Activated CD4-positive, alpha-beta T cell treated with anti-CD3 and anti-CD28 coated beads, Interleukin-2, amount 50 U/mL, for 24 hours (primary cell): ENCODE measurements at regions not wholly inside any gene's neighbourhood (a gene's known extent, or its start where the extent isn't known, plus 50 kb on each side); places are given as distances from the start of the nearest gene placed in this dataset.

Experiments used
- DNase-seq, 2 donors: peaks; one replicate each; pipeline ENCODE4 v3.0.0-alpha.2; 2020; ENCODE audit warnings: low read depth in 1 of 2, low spot score in 1 of 2

DNA sequence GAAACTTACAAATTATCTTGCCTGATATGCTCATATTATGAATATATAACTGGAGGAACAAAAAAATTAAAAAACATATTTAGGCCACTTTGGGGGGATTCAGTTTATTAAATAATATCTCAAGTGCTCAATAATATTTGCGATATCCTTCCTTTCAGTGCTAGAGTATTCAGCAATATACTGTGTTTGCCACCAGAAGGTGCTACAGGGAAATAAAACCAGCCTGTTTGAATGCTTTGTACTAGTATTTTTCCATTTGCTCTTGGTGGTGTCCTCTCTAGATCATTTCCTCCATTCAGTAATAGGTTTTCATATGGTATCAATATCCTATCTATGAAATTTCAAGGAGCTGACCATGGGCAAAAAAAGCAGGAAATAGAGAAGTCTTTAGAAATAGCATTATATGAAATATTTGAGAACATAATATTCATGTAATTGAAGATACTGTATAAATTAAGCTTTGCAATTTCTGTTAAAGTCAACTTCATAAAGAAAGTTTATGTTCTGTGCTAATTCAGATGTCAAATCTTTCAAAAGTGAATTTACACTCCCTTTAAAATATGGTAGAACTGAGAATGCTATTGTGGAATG lies 106.2 kb upstream of the NAV3 start:
- no peak for DNase-seq

GRCh38 chr12:77723308-77723707 lies 107.4 kb upstream of the NAV3 start:
- DNase-seq, result no peak

DNA sequence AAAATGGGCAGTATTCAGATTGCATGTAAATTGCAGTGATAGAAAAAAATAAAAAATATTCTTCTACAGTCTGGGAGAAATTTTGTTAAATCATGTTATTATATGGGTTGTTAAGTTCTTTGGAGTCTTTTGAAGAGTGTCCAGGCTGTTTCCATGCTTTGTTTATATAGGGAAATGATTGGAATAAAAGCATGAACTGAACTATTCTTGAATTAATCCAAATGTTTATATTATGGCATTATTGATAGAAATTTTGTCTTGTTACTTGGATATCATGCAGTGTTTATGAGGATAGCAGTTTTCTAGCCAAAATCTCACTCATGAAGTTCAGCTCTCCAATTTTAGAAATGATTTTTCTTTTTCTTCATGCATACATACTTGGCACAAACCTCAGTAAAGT lies 108.2 kb upstream of the NAV3 start:
- no peak for DNase-seq

GRCh38 chr12:77720258-77720657 lies 110.4 kb upstream of the NAV3 start:
- DNase-seq, result no peak

DNA sequence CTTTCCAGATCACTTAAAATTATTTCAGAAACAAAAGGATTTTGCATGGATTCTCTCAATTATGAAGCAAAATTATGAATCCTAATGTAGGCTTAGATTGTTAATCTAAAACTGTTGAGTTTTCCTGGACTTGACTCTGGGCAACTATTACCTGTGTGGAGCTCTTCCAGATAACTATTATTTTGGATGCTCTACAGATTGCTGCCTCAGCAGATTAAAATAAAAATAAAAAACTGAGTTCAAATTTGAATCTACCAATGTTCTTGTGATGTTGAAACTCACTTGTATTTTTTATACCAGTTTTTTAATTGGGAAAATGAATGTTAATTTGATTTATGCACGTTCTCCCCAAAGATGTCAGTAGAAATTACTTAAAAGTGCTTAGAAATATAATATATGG lies 120.5 kb upstream of the NAV3 start:
- no peak for DNase-seq

DNA sequence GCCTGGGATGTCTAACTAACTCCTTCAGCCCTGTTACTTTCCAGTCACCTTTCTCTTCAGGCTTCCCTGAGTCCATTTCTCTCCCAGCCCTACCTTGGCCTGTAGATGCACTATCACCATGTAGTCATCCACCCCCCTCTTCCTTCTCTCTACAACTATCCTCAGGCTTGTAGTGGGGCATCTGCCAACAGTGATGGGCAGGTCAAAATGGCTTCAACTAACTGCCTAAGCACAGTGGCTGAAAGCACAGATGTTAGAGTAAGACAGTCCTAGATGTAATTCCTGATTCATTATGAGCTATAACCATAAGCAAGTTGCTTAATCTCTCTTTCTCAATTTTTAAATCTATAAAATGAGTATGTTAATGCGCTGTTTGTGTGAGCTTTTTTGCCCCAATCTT lies 133.6 kb upstream of the NAV3 start:
- no peak for DNase-seq

GRCh38 chr12:77696183-77696582 lies 134.5 kb upstream of the NAV3 start:
- no peak for DNase-seq

- DNase-seq, result no peak
Observed at GRCh38 chr12:77689510-77690086, 141.1 kb upstream of the NAV3 start.

GRCh38 chr12:77687321-77687720 lies 143.4 kb upstream of the NAV3 start:
- no peak for DNase-seq

GRCh38 chr12:77686760-77687159 lies 143.9 kb upstream of the NAV3 start:
- DNase-seq, result no peak

GRCh38 chr12:77685901-77686300 lies 144.8 kb upstream of the NAV3 start:
- DNase-seq, result no peak

DNA sequence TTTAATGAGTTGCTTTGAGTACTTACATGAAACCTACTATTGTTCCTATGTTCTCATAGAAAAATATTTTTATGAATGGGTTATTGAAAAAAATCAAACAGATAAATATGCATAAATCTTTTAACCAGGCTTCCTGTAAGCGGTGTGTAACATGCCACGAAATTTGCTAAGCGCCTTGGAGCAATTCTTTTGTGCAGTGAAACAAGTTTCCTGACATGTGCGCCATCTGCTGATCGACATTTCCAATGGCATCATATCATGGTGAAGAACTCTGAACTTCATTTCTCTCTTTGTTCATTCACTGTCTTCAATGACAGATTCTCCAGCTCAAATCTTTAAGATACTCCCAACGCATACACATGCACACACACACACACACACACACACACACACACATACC lies 145.6 kb upstream of the NAV3 start:
- DNase-seq, result no peak

DNA sequence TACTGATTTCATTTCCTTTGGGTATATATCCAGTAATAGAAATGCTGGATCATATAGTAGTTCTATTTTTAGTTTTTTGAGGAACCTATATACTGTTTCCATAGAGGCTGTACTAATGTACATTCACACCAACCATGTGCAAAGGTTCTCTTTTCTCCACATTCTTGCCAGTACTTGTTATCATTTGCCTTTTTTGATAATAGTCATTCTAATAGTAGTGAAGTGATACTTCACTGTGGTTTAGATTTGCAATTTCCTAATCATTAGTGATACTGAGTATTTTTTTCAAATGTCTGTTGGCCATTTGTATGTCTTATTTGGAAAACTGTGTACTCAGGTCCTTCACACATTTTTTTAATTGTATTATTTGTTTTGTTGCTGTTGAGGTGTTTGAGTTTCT lies 148.2 kb upstream of the NAV3 start:
- no peak for DNase-seq

DNA sequence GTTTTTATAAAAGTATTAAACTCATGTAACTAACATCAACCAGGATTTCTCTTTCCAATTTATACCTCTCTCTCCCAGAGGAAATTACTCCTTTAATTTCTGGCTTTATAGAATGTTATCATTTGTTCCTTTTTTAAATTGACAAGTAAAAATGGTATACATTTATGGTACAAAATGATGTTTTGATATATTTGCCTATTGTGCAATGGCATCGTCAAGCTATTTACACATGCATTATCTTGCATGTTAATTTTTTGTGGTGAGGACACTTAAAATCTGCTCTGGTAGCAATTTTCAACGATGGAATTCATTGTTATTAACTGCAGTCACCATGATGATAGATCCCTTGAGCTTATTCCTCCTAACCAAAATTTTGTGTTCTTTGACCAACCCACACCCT lies 149.0 kb upstream of the NAV3 start:
- no peak for DNase-seq

DNA sequence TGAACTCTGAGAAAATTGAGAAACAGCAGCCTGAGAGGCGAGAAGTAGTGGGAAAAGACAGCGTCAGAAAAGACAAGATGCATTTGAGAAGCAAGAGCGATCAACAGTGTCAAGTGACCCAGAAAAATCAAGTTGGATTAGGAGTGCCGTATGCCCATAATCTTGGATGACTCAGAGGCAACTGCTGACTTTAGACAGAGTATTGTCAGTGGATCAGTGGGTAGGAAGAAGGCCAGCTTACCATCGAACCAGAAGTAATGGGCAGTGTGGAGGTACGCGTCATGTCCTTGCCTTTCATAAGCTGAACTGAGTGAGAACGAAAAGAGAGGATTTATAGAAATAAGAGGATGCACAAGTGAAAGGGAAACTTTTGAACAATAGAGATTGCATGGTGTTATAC lies 151.0 kb upstream of the NAV3 start:
- no peak for DNase-seq

DNA sequence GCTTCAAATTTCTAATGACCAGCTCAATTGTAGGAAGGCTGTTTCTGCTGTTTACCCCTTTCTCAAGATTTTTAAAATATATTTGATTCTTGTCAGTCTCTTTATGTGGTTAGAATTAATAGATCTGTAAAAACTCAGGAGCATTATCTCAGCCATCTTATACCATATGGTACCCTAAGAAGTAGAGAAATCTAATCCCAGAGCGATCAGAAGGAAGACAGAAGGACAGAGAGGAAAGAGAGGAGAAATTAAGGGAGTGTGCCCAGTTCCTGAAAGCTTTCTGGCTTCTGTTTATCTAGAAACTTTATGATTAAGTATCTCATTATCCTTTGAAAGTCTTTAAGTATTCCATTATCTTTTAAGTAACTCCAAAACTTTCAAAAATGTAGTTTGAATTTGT lies 152.1 kb upstream of the NAV3 start:
- no peak for DNase-seq

DNA sequence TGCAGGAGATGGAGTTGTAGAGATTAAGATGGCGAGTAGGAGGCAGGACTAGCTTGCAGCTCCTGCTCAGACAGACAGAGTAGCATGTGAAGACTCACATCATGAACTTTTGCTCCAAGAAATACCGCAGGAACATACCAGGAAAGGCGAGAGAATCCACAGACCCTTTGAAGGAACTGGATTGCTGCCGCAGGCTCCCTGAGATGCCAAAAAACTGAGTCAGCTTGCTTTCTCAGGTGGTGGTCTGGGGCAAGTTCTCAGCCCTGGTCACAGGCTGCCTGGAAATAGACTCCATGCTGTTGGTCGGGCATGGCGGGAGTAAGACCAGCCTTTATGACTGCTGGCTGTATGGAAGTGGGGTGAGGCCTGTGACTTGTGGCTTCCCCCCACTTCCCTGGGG lies 163.6 kb upstream of the NAV3 start:
- DNase-seq, result no peak

DNA sequence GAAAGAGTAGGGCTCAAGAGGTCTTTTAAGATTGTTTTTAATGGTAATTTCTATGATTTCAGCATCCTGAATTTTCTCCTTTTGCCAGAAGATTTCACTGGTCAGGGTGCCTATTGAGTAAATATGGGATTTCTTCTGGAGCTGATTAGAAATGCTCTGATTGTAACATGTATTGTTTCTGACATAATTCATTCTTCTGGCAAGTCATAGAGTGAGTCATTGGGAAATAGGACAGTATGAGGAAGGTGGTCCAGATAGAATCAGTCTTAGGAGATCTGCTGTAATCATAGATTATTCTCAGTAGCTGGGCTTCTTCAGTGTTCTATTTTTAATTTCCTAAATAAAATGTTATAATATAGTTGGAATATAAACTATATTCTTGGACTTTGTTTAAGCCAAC lies 182.0 kb upstream of the NAV3 start:
- DNase-seq, result no peak

- no peak for DNase-seq
Observed at GRCh38 chr12:77645966-77646598, 184.6 kb upstream of the NAV3 start.

DNA sequence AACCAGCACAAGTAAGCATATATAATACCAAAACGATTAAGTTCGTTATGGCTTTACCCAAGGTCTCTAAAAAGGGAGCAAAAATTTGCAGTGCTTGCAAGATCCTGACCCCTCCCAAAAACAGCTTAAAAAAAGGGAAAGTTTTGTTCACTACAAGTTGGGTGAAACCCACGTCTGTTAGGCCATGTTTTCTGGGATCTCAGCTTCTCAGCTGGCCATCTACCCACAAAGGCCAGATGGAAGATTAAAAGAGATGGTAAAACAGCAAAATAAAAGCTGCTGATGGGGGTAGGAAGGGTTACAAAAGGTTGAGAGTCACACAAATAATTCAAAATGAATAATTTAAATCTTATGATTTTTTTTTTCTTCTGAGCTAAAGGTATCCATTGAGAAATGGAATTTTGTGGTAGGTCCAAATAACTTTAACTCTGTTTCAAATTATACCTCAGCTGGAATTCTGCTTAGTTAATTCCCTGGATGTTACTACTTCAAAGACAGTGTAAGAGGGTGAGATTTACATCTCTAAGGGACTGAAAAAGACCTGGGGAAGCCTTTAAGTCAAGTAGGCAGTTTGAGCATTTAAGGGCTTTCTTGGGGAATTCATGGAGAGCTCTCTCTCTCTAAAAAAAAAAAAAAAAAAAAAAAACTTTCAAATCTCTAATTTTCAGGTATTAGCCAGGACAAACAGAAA lies 185.6 kb upstream of the NAV3 start:
- no peak for DNase-seq

DNA sequence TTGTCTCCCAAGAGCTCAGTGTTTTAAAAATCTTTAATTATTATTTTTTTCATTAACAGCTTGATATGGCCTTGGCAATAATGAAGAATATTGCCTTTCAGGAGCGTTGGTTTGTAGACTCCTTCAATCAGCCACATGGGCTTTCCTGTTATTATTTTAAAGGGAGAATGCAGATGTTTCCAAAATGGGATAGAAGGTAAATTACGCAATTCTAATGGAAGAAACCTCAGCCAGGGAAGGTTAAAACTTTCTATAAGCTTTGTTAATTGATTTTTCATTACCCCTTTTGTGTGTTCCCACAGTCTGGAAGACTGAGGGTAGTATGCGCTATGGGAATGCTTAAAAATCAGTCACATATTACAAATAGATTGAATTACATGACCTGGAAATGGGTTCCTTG lies 188.4 kb upstream of the NAV3 start:
- DNase-seq, result no peak

DNA sequence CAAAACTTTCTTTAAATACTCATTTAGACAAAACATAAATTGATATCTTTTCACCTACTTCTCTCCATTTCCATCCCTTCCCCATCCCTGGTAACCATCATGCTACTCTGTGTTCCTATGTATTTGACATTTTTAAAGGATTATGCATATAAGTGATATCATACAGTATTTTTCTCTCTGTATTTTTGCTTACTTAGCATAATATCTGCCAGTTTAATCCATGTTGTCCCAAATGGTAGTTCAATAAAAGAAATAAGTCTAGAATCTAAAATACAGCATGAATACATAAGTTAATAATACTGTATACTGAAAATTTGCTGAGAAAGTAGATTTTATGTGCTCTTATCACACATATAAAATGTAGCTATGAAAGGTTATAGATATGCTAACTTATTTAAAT lies 190.3 kb upstream of the NAV3 start:
- no peak for DNase-seq
